ENCODE measurements at regions not wholly inside any gene's neighbourhood (a gene's known extent, or its start where the extent isn't known, plus 50 kb on each side); places are given as distances from the start of the nearest gene placed in this dataset.

- H3K27ac Mint-ChIP-seq: no peak overlapping the region
- TF ChIP-seq CTCF (IDR thresholded peaks at IDR 0.05): no peak
- H3K36me3 Mint-ChIP-seq (ENCODE audit: low read depth): no peaks in the 10 kb centered on the region
Observed at GRCh38 chrX:68991691-68992345, 163.0 kb downstream of the EFNB1 start.

GRCh38 chrX:68990948-68991347 is 162.1 kb downstream of the EFNB1 start:
- H3K4me1 Mint-ChIP-seq (ENCODE audit: low read depth): peaks cover 11% of the 10 kb centered on the region
- no peaks in the 10 kb centered on the region for H3K36me3 Mint-ChIP-seq (ENCODE audit: low read depth)
- H3K27ac Mint-ChIP-seq: no peak overlapping the region
- H3K4me3 Mint-ChIP-seq: no peak overlapping the region
- DNase-seq: no peak
- no peaks in the 10 kb centered on the region for H3K9me3 Mint-ChIP-seq
- H3K27me3 Mint-ChIP-seq (ENCODE audit: insufficient read depth): peaks cover 3% of the 10 kb centered on the region; the same call in 1 of the 2 replicates
- no peak for TF ChIP-seq CTCF (IDR thresholded peaks at IDR 0.05)

More at GRCh38 chrX:68991691-68992345, 163.0 kb downstream of the EFNB1 start:
- DNase-seq: no peak
- H3K9me3 Mint-ChIP-seq: no peaks in the 10 kb centered on the region
- peaks cover 3% of the 10 kb centered on the region for H3K27me3 Mint-ChIP-seq (ENCODE audit: insufficient read depth)
- H3K4me3 Mint-ChIP-seq: no peak overlapping the region
- peaks cover 11% of the 10 kb centered on the region for H3K4me1 Mint-ChIP-seq (ENCODE audit: low read depth)

- H3K4me1 Mint-ChIP-seq (ENCODE audit: low read depth): peaks cover 5% of the 10 kb centered on the region; the same call in 1 of the 2 replicates
- H3K4me3 Mint-ChIP-seq: no peak overlapping the region
- peak; percentile 45 for DNase-seq
- no peaks in the 10 kb centered on the region for H3K9me3 Mint-ChIP-seq
- no peak for TF ChIP-seq CTCF (IDR thresholded peaks at IDR 0.05)
- peaks cover 3% of the 10 kb centered on the region; the same call in 1 of the 2 replicates for H3K27me3 Mint-ChIP-seq (ENCODE audit: insufficient read depth)
- H3K27ac Mint-ChIP-seq: no peak overlapping the region
- no peaks in the 10 kb centered on the region for H3K36me3 Mint-ChIP-seq (ENCODE audit: low read depth)
Observed at GRCh38 chrX:68989865-68990606, 161.2 kb downstream of the EFNB1 start.

GRCh38 chrX:68989456-68989855 is 160.6 kb downstream of the EFNB1 start:
- Mint-ChIP-seq H3K9me3 (no peaks in the 10 kb centered on the region), H3K4me3 (no peak overlapping the region), H3K27me3 (ENCODE audit: insufficient read depth) (peaks cover 3% of the 10 kb centered on the region; the same call in 1 of the 2 replicates), H3K36me3 (ENCODE audit: low read depth) (no peaks in the 10 kb centered on the region), H3K27ac (no peak overlapping the region), H3K4me1 (ENCODE audit: low read depth) (peaks cover 5% of the 10 kb centered on the region; the same call in 1 of the 2 replicates)
- no peak for TF ChIP-seq CTCF (IDR thresholded peaks at IDR 0.05)
- no peak for DNase-seq

- TF ChIP-seq CTCF (IDR thresholded peaks at IDR 0.05): no peak
- H3K9me3 Mint-ChIP-seq: no peaks in the 10 kb centered on the region
- H3K27me3 Mint-ChIP-seq (ENCODE audit: insufficient read depth): peaks cover 3% of the 10 kb centered on the region; the same call in 1 of the 2 replicates
- H3K4me1 Mint-ChIP-seq (ENCODE audit: low read depth): peaks cover 5% of the 10 kb centered on the region; the same call in 1 of the 2 replicates
- no peaks in the 10 kb centered on the region for H3K36me3 Mint-ChIP-seq (ENCODE audit: low read depth)
- H3K27ac Mint-ChIP-seq: no peak overlapping the region
- no peak for DNase-seq
- no peak overlapping the region for H3K4me3 Mint-ChIP-seq
Observed at GRCh38 chrX:68988865-68989264, 160.0 kb downstream of the EFNB1 start.

All from HFFc6 (cell line).